SIG-M5 treated with dmso at 0.1 percent for 504 hours (cell line): ENCODE measurements at regions not wholly inside any gene's neighbourhood (a gene's known extent, or its start where the extent isn't known, plus 50 kb on each side); places are given as distances from the start of the nearest gene placed in this dataset.
"Not testable (repeated sequence)": the region's sequence is repeated elsewhere in the genome, so short reads cannot be mapped to it uniquely, and the experiment has no call there.

Source experiments
- DNase-seq: peaks from one replicate; lab custom pipeline; 2025; ENCODE audit not compliant: unreplicated experiment; lab: John Stamatoyannopoulos, UW

- not testable (repeated sequence) for DNase-seq
These were observed 105.7 kb downstream of the SPDYE17 start for GRCh38 chr7:76926416-76926815.

- DNase-seq = peak; percentile 1
These were observed 107.4 kb downstream of the SPDYE17 start for GRCh38 chr7:76924756-76925155.

GRCh38 chr7:76918619-76919018 lies 113.5 kb downstream of the SPDYE17 start:
- DNase-seq = not testable (repeated sequence)

GRCh38 chr7:76914361-76914760 lies 117.8 kb downstream of the SPDYE17 start:
- not testable (repeated sequence) for DNase-seq

GRCh38 chr7:76912011-76912814 lies 119.9 kb downstream of the SPDYE17 start:
- DNase-seq = not testable (repeated sequence)

GRCh38 chr7:76904688-76905087 lies 127.5 kb downstream of the SPDYE17 start:
- DNase-seq = not testable (repeated sequence)

- DNase-seq = not testable (repeated sequence)
These were observed 130.0 kb downstream of the SPDYE17 start for GRCh38 chr7:76901944-76902710.

- not testable (repeated sequence) for DNase-seq
These were observed 133.4 kb downstream of the SPDYE17 start for GRCh38 chr7:76898807-76899206.

- not testable (repeated sequence) for DNase-seq
These were observed 135.2 kb downstream of the SPDYE17 start for GRCh38 chr7:76897007-76897406.

- not testable (repeated sequence) for DNase-seq
These were observed 136.5 kb downstream of the SPDYE17 start for GRCh38 chr7:76895696-76896095.

- not testable (repeated sequence) for DNase-seq
These were observed 140.4 kb downstream of the SPDYE17 start for GRCh38 chr7:76891771-76892170.

- DNase-seq = not testable (repeated sequence)
These were observed 152.3 kb downstream of the SPDYE17 start for GRCh38 chr7:76879733-76880288.

GRCh38 chr7:76875760-76876159 lies 156.4 kb downstream of the SPDYE17 start:
- DNase-seq = not testable (repeated sequence)

- not testable (repeated sequence) for DNase-seq
These were observed 161.7 kb downstream of the SPDYE17 start for GRCh38 chr7:76870504-76870808.

GRCh38 chr7:76867364-76867889 lies 164.7 kb downstream of the SPDYE17 start:
- not testable (repeated sequence) for DNase-seq

GRCh38 chr7:76863150-76863773 lies 168.9 kb downstream of the SPDYE17 start:
- DNase-seq = not testable (repeated sequence)

GRCh38 chr7:76862241-76862640 lies 169.9 kb downstream of the SPDYE17 start:
- not testable (repeated sequence) for DNase-seq

- DNase-seq = not testable (repeated sequence)
These were observed 172.2 kb downstream of the SPDYE17 start for GRCh38 chr7:76859933-76860332.

GRCh38 chr7:76854631-76855030 lies 177.5 kb downstream of the SPDYE17 start:
- not testable (repeated sequence) for DNase-seq

- DNase-seq = not testable (repeated sequence)
These were observed 179.2 kb downstream of the SPDYE17 start for GRCh38 chr7:76852787-76853584.
